IMR-90 (cell line): ENCODE measurements at regions not wholly inside any gene's neighbourhood (a gene's known extent, or its start where the extent isn't known, plus 50 kb on each side); places are given as distances from the start of the nearest gene placed in this dataset.

Source experiments
- ATAC-seq: fragments of 200-7000 bp; cut with Tn5 transposase; 2 replicates; pipeline ENCODE4 v1.9.1; 2020; ENCODE audit warnings: low read depth, mild to moderate bottlenecking, moderate library complexity
- BruUV-seq: library from RNA; stranded (reverse); fragments of 400-500 nt; replicated peaks from 2 replicates; lab custom pipeline; 2021; lab: Mats Ljungman, UMichigan
- CTCF ChIA-PET: fragments of 300-600 bp; formaldehyde crosslinking; extraction: SDS; loops from one replicate; lab custom pipeline; 2021; ENCODE audit warnings: antibody characterized with exemption; lab: Yijun Ruan, JAX
- POLR2A ChIA-PET: fragments of 300-600 bp; sonication (Branson Sonifier 250); formaldehyde crosslinking; loops from one replicate; lab custom pipeline; 2022; ENCODE audit warnings: antibody characterized with exemption; ENCODE audit not compliant: unreplicated experiment; lab: Charles Lee
- DNase-seq: peaks from one replicate; pipeline ENCODE4 v3.0.0; 2013
- H2AFZ ChIP-seq: replicated peaks from 2 replicates; pipeline ENCODE3; 2013; ENCODE audit warnings: low read length, mild to moderate bottlenecking; ENCODE audit not compliant: poor library complexity
- H2AK5ac ChIP-seq: 2 replicates; pipeline ENCODE4 v1.6.1; 2013; ENCODE audit warnings: low read depth, low read length, inconsistent platforms
- H2AK9ac ChIP-seq: replicated peaks from 2 replicates; pipeline ENCODE3; 2013; ENCODE audit warnings: mild to moderate bottlenecking, low read depth, low read length, moderate library complexity; ENCODE audit not compliant: poor library complexity
- H2BK120ac ChIP-seq: 2 replicates; pipeline ENCODE4 v1.6.1; 2013; ENCODE audit warnings: low read depth, low read length, inconsistent platforms
- H2BK15ac ChIP-seq: 3 replicates; pipeline ENCODE4 v1.6.1; 2013; ENCODE audit warnings: low read depth, low read length, inconsistent platforms
- H2BK20ac ChIP-seq: 2 replicates; pipeline ENCODE4 v1.6.1; 2013; ENCODE audit warnings: low read depth, mild to moderate bottlenecking, inconsistent platforms, low read length, moderate library complexity
- H2BK5ac ChIP-seq: 2 replicates; pipeline ENCODE4 v1.6.1; 2013; ENCODE audit warnings: mild to moderate bottlenecking, low read depth, low read length, inconsistent platforms; ENCODE audit not compliant: poor library complexity, severe bottlenecking
- H3K14ac ChIP-seq: replicated peaks from 2 replicates; pipeline ENCODE4 v1.6.1; 2013; ENCODE audit warnings: low read depth, low read length, inconsistent platforms
- H3K18ac ChIP-seq: 2 replicates; pipeline ENCODE4 v1.6.1; 2013; ENCODE audit warnings: low read depth, low read length, control low read depth
- H3K23ac ChIP-seq: 2 replicates; pipeline ENCODE4 v1.6.1; 2013; ENCODE audit warnings: low read depth, low read length, inconsistent platforms
- H3K27ac ChIP-seq: 2 replicates; pipeline ENCODE4 v1.5.1; 2013; ENCODE audit warnings: mild to moderate bottlenecking, control low read depth, low read length; ENCODE audit not compliant: insufficient read depth
- H3K27me3 ChIP-seq: 2 replicates; pipeline ENCODE4 v1.6.1; 2013; ENCODE audit warnings: low read length; ENCODE audit not compliant: control insufficient read depth, insufficient read depth
- H3K36me3 ChIP-seq: 2 replicates; pipeline ENCODE4 v1.6.1; 2013; ENCODE audit warnings: low read length, mixed read lengths; ENCODE audit not compliant: control insufficient read depth, insufficient read depth
- H3K4ac ChIP-seq: 2 replicates; pipeline ENCODE4 v1.6.1; 2013; ENCODE audit warnings: low read depth, low read length, inconsistent platforms
- H3K4me1 ChIP-seq: 2 replicates; pipeline ENCODE4 v1.6.1; 2013; ENCODE audit warnings: low read length, mixed read lengths; ENCODE audit not compliant: control insufficient read depth, insufficient read depth
- H3K4me2 ChIP-seq: 2 replicates; pipeline ENCODE4 v1.6.1; 2013; ENCODE audit warnings: low read depth, mild to moderate bottlenecking, control low read depth, low read length, moderate library complexity
- H3K4me3 ChIP-seq: 2 replicates; pipeline ENCODE4 v1.5.1; 2013; ENCODE audit warnings: low read depth, mild to moderate bottlenecking, control low read depth, low read length, moderate library complexity; ENCODE audit not compliant: insufficient read depth
- H3K56ac ChIP-seq: 2 replicates; pipeline ENCODE4 v1.6.1; 2013; ENCODE audit warnings: low read length, inconsistent platforms; ENCODE audit not compliant: insufficient read depth; ENCODE audit errors: extremely low read depth
- H3K79me1 ChIP-seq, 2 experiments: 2 replicates each; pipeline ENCODE4 v1.6.1; 2013; ENCODE audit warnings: low read length in 2 of 2, inconsistent platforms in 1 of 2, low read depth in 1 of 2
- H3K9ac ChIP-seq: 2 replicates; pipeline ENCODE4 v1.6.1; 2013; ENCODE audit warnings: low read depth, low read length, control low read depth
- H3K9me1 ChIP-seq: 2 replicates; pipeline ENCODE4 v1.6.1; 2013; ENCODE audit warnings: low read length, inconsistent platforms; ENCODE audit not compliant: insufficient read depth
- H3K9me3 ChIP-seq: 2 replicates; pipeline ENCODE4 v1.6.1; 2013; ENCODE audit warnings: low read length; ENCODE audit not compliant: control insufficient read depth, insufficient read depth
- H4K20me1 ChIP-seq: 2 replicates; pipeline ENCODE4 v1.6.1; 2013; ENCODE audit warnings: low read length, inconsistent platforms; ENCODE audit not compliant: insufficient read depth
- H4K5ac ChIP-seq: 2 replicates; pipeline ENCODE4 v1.6.1; 2013; ENCODE audit warnings: mild to moderate bottlenecking, low read depth, low read length, control low read depth
- H4K8ac ChIP-seq, 2 experiments: 2 replicates each; pipeline ENCODE4 v1.6.1; 2013; ENCODE audit warnings: low read depth in 2 of 2, low read length in 2 of 2, control low read depth in 1 of 2, inconsistent platforms in 1 of 2
- H4K91ac ChIP-seq: 2 replicates; pipeline ENCODE4 v1.6.1; 2013; ENCODE audit warnings: low read depth, low read length, inconsistent platforms; ENCODE audit not compliant: insufficient read depth
- BHLHE40 ChIP-seq: fragments of 150-350 bp; IDR thresholded peaks from 2 replicates; pipeline ENCODE4 v1.6.1; 2016; ENCODE audit warnings: mild to moderate bottlenecking, low read depth, low read length
- CTCF ChIP-seq: conservative IDR thresholded peaks from 2 replicates; pipeline ENCODE4 v1.5.1; 2012; ENCODE audit warnings: mild to moderate bottlenecking, low read depth, low read length, improper control_type of control experiment
- ELK1 ChIP-seq: fragments of 150-350 bp; IDR thresholded peaks from 2 replicates; pipeline ENCODE4 v1.6.1; 2016; ENCODE audit warnings: low read depth, mild to moderate bottlenecking, low read length, moderate library complexity, borderline replicate concordance
- MAFK ChIP-seq: IDR thresholded peaks from 2 replicates; pipeline ENCODE4 v1.6.1; 2012; ENCODE audit warnings: low read depth, low read length, improper control_type of control experiment
- MXI1 ChIP-seq: IDR thresholded peaks from 2 replicates; pipeline ENCODE4 v1.6.1; 2012; ENCODE audit warnings: low read depth, mild to moderate bottlenecking, low read length, moderate library complexity, borderline replicate concordance
- NFE2L2 ChIP-seq: fragments of 150-350 bp; IDR thresholded peaks from 2 replicates; pipeline ENCODE4 v1.6.1; 2016; ENCODE audit warnings: low read depth, mild to moderate bottlenecking, low read length
- RCOR1 ChIP-seq: IDR thresholded peaks from 2 replicates; pipeline ENCODE4 v1.6.1; 2012; ENCODE audit warnings: mild to moderate bottlenecking, low read length, improper control_type of control experiment; ENCODE audit not compliant: insufficient replicate concordance
- RFX5 ChIP-seq: IDR thresholded peaks from 2 replicates; pipeline ENCODE4 v1.8.0; 2012; ENCODE audit warnings: low read depth, mild to moderate bottlenecking, low read length, moderate library complexity
- SMC3 ChIP-seq: fragments of 150-350 bp; IDR thresholded peaks from 2 replicates; pipeline ENCODE4 v1.6.1; 2016; ENCODE audit warnings: low read depth, mild to moderate bottlenecking, antibody characterized with exemption, low read length, moderate library complexity
- USF2 ChIP-seq: fragments of 150-350 bp; IDR thresholded peaks from 2 replicates; pipeline ENCODE4 v1.6.1; 2017; ENCODE audit warnings: mild to moderate bottlenecking, antibody characterized with exemption, low read length, low read depth
- WGBS, 2 experiments: methylation state at CpG; one replicate each; pipeline versions ENCODE4 v1.1.5 to v1.1.7; 2013; ENCODE audit warnings: missing lambda C conversion rate in 2 of 2; ENCODE audit not compliant: insufficient read length in 1 of 2; ENCODE audit errors: extremely low coverage in 2 of 2; 5-methylcytosine and 5-hydroxymethylcytosine counted together
- dilution Hi-C: fragments of 300-500 bp; cut with HindIII; formaldehyde crosslinking; loops from one replicate; pipeline ENCODE4 v1.14.3; 2018; ENCODE audit warnings: low sequenced_read_pairs; ENCODE audit not compliant: unreplicated experiment
- in situ Hi-C: fragments of 300-500 bp; cut with MboI; formaldehyde crosslinking; loops from 3 replicates; pipeline ENCODE4 v1.14.3; 2019; ENCODE audit warnings: low sequenced_read_pairs, inconsistent platforms, mixed read lengths
- intact Hi-C: fragments of 100-400 bp; cut with micrococcal nuclease; formaldehyde crosslinking; loops from 2 replicates; pipeline ENCODE4 v1.10.0; 2022

DNA sequence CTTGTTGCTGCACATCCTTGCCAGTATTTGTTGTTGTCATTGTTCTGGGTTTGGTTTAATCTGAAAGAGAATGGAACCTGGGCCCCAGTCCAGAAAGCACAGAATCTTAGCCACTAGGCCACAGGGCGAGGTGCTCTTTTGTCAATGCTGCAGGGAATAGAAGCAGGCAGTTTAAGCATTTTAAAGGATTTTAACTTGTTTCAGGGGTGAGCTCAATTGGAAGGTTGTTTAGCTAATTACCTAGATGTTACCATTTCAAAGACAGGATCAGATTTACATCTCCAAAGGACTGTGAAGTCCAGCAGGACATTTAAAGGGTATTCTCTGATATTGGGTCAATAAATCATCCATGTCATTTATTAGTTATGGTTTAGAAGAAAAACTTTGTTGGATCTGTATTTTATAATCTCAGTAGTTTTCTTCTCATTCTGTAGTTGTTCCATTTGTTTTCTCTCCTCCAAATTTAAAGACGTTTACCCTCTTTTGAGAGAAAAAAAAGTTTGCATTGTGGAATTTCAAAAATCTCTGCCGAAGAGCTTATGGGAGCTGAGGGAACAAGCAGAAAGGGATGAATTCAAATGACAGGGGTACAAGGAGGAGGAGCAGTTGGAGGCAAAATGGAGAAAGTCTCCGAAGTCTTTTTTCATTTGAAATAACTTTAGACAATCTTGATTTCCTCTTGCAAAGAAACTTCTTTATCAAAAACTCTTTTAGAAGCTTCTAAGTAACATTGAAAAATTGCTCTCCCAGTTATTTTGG, 57.5 kb upstream of the FAM47C start:
- intact Hi-C loops (no loop called here), in situ Hi-C loops (no loop called here), dilution Hi-C loops (no loop called here)
- H3K56ac ChIP-seq: no peak overlapping the region
- H4K91ac ChIP-seq: no peak overlapping the region
- H3K9me3 ChIP-seq: no peaks in the 10 kb centered on the region
- no peak overlapping the region for H3K9ac ChIP-seq
- no peak overlapping the region for H3K4me2 ChIP-seq
- no peak overlapping the region for H2BK15ac ChIP-seq
- ChIA-PET CTCF (no interaction called here), POLR2A (no interaction called here)
- H3K14ac ChIP-seq: no peak overlapping the region
- no peaks in the 10 kb centered on the region for H3K4me1 ChIP-seq
- no peak overlapping the region for H3K18ac ChIP-seq
- H2AFZ ChIP-seq: no peak overlapping the region
- H3K4ac ChIP-seq: no peak overlapping the region
- no peak overlapping the region for H3K23ac ChIP-seq
- H2BK20ac ChIP-seq: no peak overlapping the region
- H2AK9ac ChIP-seq: no peak overlapping the region
- no peak for DNase-seq
- no peaks in the 10 kb centered on the region for H4K20me1 ChIP-seq
- H3K79me1 ChIP-seq: no peaks in the 10 kb centered on the region
- no peak overlapping the region for H2AK5ac ChIP-seq
- H4K5ac ChIP-seq: no peak overlapping the region
- no TSS peak for BruUV-seq
- WGBS, 2 experiments: 0% methylated on average over 1 of the region's 4 CpGs; no CpG with 5 or more reads in 1 of the 2 experiments
- no peak overlapping the region for H4K8ac ChIP-seq
- H2BK5ac ChIP-seq: no peak overlapping the region
- no peak for ATAC-seq
- no peak overlapping the region for H2BK120ac ChIP-seq
- no peaks in the 10 kb centered on the region for H3K9me1 ChIP-seq
- TF ChIP-seq NFE2L2 (no peak), MXI1 (no peak), BHLHE40 (no peak), SMC3 (no peak), USF2 (no peak), ELK1 (no peak), CTCF (no peak), RCOR1 (no peak), MAFK (no peak), RFX5 (no peak)
- no peak overlapping the region for H3K27ac ChIP-seq
- no peak overlapping the region for H3K4me3 ChIP-seq
- no peaks in the 10 kb centered on the region for H3K36me3 ChIP-seq
- H3K27me3 ChIP-seq: no peaks in the 10 kb centered on the region
